ENCODE measurements at regions not wholly inside any gene's neighbourhood (a gene's known extent, or its start where the extent isn't known, plus 50 kb on each side); places are given as distances from the start of the nearest gene placed in this dataset.

DNA sequence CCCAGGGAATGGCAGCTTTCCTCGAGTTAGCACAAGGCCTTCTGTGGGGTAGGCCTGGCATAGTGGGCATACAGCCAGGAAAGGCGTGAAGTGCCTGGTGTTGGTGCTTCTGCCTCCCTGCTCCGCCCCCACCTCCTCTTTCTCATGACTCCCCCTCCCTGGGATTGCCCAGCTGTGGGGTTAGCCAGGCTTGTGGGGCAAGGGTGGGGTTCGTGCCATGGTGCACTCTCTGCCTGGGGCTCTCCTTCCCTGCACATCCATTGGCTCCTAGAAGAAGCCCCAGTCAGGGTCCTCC, 236.8 kb upstream of the NCAM1 start:
- no peaks in the 10 kb centered on the region for H4K20me1 ChIP-seq (ENCODE audit: insufficient read depth, low read length)
- H2AFZ ChIP-seq (ENCODE audit: low read length) = no peak overlapping the region
- no peak for DNase-seq (ENCODE audit: low spot score)
- H3K36me3 ChIP-seq (replicated peaks in 1 of 2; ENCODE audit: control insufficient read depth in 1 of 2, insufficient read depth in 2 of 2, low read length in 2 of 2) = no peaks in the 10 kb centered on the region
- no TSS peak for BruUV-seq (replicated peaks)
- no peak overlapping the region for H3K27ac ChIP-seq (ENCODE audit: extremely low read length, insufficient read depth, low read length)
- no peak for FAIRE-seq
- no peak for ATAC-seq
- TF ChIP-seq ZNF749 (CRISPR knock-in tag; IDR thresholded peaks at IDR 0.05; ENCODE audit: borderline replicate concordance) (no peak), TRIM24 (CRISPR knock-in tag; IDR thresholded peaks at IDR 0.05) (no peak), NFIC (IDR thresholded peaks at IDR 0.05; ENCODE audit: low read length) (no peak), ZNF326 (CRISPR knock-in tag; IDR thresholded peaks at IDR 0.05; ENCODE audit: borderline replicate concordance) (no peak)
- no peak overlapping the region for H3K4me2 ChIP-seq (ENCODE audit: low read depth, low read length)
- H3K9ac ChIP-seq (ENCODE audit: insufficient read depth, low read depth, low read length) = no peak overlapping the region
- ChIA-PET POLR2A (no interaction called here), CTCF (ENCODE audit: low intra/inter-chr PET ratio, low total read pairs) (no interaction called here)
- H3K79me2 ChIP-seq (ENCODE audit: insufficient read depth, low read length) = no peaks in the 10 kb centered on the region
- no peak overlapping the region for H3K4me3 ChIP-seq (replicated peaks in 1 of 3; ENCODE audit: insufficient read depth in 1 of 3, low read depth in 2 of 3, low read length in 3 of 3)
- WGBS (ENCODE audit: low lambda C conversion rate) = no CpG with 5 or more reads among the region's 4 CpGs
- H3K9me3 ChIP-seq (ENCODE audit: low read length) = no peaks in the 10 kb centered on the region
- intact Hi-C loops (cut with micrococcal nuclease; ENCODE audit: unreplicated experiment) = no loop called here
- no peaks in the 10 kb centered on the region for H3K4me1 ChIP-seq (ENCODE audit: insufficient read depth, low read length)
- in situ Hi-C loops (cut with HindIII; ENCODE audit: extremely low pct_ligation_motif_present, low pct_unique_long_range_greater_than_20kb) = no loop called here
- H3K27me3 ChIP-seq (ENCODE audit: control insufficient read depth in 1 of 2, insufficient read depth in 2 of 2, low read length in 2 of 2) = peaks cover 0 to under 1% of the 10 kb centered on the region in 2 experiments; a peak in 1 of 5 replicates

DNA sequence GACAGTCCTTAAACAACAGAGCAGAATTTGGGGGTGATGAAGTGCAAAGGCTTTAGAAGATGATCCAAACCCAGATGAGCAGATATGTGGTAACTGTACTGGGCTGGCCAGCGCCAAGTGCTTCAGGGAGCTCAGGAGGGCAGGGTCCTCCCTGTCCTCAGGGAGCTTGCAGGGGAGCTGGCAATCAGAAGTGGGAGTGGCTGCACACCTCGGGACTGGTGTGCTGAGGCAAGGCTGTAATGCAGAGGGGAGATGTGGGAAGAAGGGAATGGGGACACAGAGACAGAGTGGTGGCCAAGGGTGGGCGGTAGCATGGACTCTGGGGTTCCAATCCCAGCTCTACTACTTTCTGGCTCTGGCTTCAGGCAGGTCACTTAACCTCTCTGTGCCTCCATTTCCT, 235.6 kb upstream of the NCAM1 start:
- in situ Hi-C loops (cut with HindIII; ENCODE audit: extremely low pct_ligation_motif_present, low pct_unique_long_range_greater_than_20kb) = no loop called here
- no TSS peak for BruUV-seq (replicated peaks)
- FAIRE-seq (no peak), DNase-seq (ENCODE audit: low spot score) (no peak), ATAC-seq (no peak)
- 0% methylated on average over 3 of the region's 3 CpGs for WGBS (ENCODE audit: low lambda C conversion rate)
- no peak overlapping the region for H2AFZ ChIP-seq (ENCODE audit: low read length)
- intact Hi-C loops (cut with micrococcal nuclease; ENCODE audit: unreplicated experiment) = no loop called here
- no peak overlapping the region for H3K27ac ChIP-seq (ENCODE audit: extremely low read length, insufficient read depth, low read length)
- no peaks in the 10 kb centered on the region for H3K36me3 ChIP-seq (replicated peaks in 1 of 2; ENCODE audit: control insufficient read depth in 1 of 2, insufficient read depth in 2 of 2, low read length in 2 of 2)
- ChIA-PET CTCF (ENCODE audit: low intra/inter-chr PET ratio, low total read pairs) (no interaction called here), POLR2A (no interaction called here)
- no peaks in the 10 kb centered on the region for H3K79me2 ChIP-seq (ENCODE audit: insufficient read depth, low read length)
- H3K9me3 ChIP-seq (ENCODE audit: low read length) = no peaks in the 10 kb centered on the region
- no peak overlapping the region for H3K4me2 ChIP-seq (ENCODE audit: low read depth, low read length)
- no peaks in the 10 kb centered on the region; a peak in 1 of 5 replicates for H3K27me3 ChIP-seq (ENCODE audit: control insufficient read depth in 1 of 2, insufficient read depth in 2 of 2, low read length in 2 of 2)
- H3K4me3 ChIP-seq (replicated peaks in 1 of 3; ENCODE audit: insufficient read depth in 1 of 3, low read depth in 2 of 3, low read length in 3 of 3) = no peak overlapping the region
- no peak overlapping the region for H3K9ac ChIP-seq (ENCODE audit: insufficient read depth, low read depth, low read length)
- H3K4me1 ChIP-seq (ENCODE audit: insufficient read depth, low read length) = no peaks in the 10 kb centered on the region
- H4K20me1 ChIP-seq (ENCODE audit: insufficient read depth, low read length) = no peaks in the 10 kb centered on the region
- TF ChIP-seq ZNF30 (CRISPR knock-in tag; IDR thresholded peaks at IDR 0.05) (no peak), ZNF253 (CRISPR knock-in tag; IDR thresholded peaks at IDR 0.05; ENCODE audit: borderline replicate concordance) (no peak), HMGA1 (CRISPR knock-in tag; conservative IDR thresholded peaks at IDR 0.05) (no peak), ZNF468 (CRISPR knock-in tag; IDR thresholded peaks at IDR 0.05) (no peak)
- TF ChIP-seq, protein P1, sequence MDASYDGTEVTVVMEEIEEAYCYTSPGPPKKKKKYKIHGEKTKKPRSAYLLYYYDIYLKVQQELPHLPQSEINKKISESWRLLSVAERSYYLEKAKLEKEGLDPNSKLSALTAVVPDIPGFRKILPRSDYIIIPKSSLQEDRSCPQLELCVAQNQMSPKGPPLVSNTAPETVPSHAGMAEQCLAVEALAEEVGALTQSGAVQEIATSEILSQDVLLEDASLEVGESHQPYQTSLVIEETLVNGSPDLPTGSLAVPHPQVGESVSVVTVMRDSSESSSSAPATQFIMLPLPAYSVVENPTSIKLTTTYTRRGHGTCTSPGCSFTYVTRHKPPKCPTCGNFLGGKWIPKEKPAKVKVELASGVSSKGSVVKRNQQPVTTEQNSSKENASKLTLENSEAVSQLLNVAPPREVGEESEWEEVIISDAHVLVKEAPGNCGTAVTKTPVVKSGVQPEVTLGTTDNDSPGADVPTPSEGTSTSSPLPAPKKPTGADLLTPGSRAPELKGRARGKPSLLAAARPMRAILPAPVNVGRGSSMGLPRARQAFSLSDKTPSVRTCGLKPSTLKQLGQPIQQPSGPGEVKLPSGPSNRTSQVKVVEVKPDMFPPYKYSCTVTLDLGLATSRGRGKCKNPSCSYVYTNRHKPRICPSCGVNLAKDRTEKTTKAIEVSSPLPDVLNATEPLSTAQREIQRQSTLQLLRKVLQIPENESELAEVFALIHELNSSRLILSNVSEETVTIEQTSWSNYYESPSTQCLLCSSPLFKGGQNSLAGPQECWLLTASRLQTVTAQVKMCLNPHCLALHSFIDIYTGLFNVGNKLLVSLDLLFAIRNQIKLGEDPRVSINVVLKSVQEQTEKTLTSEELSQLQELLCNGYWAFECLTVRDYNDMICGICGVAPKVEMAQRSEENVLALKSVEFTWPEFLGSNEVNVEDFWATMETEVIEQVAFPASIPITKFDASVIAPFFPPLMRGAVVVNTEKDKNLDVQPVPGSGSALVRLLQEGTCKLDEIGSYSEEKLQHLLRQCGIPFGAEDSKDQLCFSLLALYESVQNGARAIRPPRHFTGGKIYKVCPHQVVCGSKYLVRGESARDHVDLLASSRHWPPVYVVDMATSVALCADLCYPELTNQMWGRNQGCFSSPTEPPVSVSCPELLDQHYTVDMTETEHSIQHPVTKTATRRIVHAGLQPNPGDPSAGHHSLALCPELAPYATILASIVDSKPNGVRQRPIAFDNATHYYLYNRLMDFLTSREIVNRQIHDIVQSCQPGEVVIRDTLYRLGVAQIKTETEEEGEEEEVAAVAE (CRISPR knock-in tag; IDR thresholded peaks at IDR 0.05; ENCODE audit: borderline replicate concordance) = no peak
- TF ChIP-seq, protein P2, sequence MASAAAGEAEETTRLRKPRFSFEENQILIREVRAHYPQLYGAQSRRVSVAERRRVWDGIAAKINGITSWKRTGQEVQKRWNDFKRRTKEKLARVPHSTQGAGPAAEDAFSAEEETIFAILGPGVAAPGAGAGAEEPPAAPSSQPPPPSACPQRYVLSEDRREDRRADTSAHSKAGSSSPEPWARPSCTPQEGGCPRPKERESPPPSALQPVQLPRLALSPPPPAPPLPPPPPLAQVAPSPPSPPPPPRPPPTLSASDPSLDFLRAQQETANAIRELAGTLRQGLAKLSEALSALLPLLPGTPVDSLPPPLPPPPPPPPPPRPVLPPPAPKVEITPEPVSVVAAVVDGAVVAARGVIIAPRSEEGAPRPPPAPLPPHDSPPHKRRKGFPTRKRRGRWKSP (CRISPR knock-in tag; IDR thresholded peaks at IDR 0.05) = no peak
- TF ChIP-seq, protein P3, sequence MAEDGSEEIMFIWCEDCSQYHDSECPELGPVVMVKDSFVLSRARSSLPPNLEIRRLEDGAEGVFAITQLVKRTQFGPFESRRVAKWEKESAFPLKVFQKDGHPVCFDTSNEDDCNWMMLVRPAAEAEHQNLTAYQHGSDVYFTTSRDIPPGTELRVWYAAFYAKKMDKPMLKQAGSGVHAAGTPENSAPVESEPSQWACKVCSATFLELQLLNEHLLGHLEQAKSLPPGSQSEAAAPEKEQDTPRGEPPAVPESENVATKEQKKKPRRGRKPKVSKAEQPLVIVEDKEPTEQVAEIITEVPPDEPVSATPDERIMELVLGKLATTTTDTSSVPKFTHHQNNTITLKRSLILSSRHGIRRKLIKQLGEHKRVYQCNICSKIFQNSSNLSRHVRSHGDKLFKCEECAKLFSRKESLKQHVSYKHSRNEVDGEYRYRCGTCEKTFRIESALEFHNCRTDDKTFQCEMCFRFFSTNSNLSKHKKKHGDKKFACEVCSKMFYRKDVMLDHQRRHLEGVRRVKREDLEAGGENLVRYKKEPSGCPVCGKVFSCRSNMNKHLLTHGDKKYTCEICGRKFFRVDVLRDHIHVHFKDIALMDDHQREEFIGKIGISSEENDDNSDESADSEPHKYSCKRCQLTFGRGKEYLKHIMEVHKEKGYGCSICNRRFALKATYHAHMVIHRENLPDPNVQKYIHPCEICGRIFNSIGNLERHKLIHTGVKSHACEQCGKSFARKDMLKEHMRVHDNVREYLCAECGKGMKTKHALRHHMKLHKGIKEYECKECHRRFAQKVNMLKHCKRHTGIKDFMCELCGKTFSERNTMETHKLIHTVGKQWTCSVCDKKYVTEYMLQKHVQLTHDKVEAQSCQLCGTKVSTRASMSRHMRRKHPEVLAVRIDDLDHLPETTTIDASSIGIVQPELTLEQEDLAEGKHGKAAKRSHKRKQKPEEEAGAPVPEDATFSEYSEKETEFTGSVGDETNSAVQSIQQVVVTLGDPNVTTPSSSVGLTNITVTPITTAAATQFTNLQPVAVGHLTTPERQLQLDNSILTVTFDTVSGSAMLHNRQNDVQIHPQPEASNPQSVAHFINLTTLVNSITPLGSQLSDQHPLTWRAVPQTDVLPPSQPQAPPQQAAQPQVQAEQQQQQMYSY (CRISPR knock-in tag; IDR thresholded peaks at IDR 0.05) = no peak

All from HepG2 (cell line).